ENCODE measurements at regions not wholly inside any gene's neighbourhood (a gene's known extent, or its start where the extent isn't known, plus 50 kb on each side); places are given as distances from the start of the nearest gene placed in this dataset.

DNA sequence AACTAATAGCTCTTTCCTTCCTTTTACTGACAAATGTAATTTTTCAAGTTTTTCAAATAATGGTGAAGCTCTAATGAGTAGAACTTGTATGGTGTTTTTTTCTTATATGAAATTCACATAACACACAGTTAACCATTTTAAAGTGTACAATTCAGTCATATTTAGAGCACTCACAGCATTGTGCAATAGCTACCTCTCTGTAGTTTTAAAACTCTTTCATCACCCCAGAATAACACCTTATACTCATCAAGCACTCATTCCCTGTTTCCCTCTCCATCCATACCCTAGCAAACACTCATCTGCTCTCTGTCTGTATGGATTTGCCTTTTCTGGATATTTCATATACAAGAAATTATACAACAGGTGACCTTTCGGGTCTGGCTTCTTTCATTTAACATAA is 207.9 kb upstream of the SLC38A2 start:
- TF ChIP-seq CEBPB (IDR thresholded peaks at IDR 0.05; ENCODE audit: low read depth, low read length): peak; percentile 70; the same call in 1 of the 2 replicates
- TF ChIP-seq, protein P1, sequence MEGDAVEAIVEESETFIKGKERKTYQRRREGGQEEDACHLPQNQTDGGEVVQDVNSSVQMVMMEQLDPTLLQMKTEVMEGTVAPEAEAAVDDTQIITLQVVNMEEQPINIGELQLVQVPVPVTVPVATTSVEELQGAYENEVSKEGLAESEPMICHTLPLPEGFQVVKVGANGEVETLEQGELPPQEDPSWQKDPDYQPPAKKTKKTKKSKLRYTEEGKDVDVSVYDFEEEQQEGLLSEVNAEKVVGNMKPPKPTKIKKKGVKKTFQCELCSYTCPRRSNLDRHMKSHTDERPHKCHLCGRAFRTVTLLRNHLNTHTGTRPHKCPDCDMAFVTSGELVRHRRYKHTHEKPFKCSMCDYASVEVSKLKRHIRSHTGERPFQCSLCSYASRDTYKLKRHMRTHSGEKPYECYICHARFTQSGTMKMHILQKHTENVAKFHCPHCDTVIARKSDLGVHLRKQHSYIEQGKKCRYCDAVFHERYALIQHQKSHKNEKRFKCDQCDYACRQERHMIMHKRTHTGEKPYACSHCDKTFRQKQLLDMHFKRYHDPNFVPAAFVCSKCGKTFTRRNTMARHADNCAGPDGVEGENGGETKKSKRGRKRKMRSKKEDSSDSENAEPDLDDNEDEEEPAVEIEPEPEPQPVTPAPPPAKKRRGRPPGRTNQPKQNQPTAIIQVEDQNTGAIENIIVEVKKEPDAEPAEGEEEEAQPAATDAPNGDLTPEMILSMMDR (conservative IDR thresholded peaks at IDR 0.05; ENCODE audit: low read depth, low read length): no peak
- no peak for TF ChIP-seq MXI1 (IDR thresholded peaks at IDR 0.05; ENCODE audit: borderline replicate concordance, low read depth, low read length)
- TF ChIP-seq BHLHE40 (IDR thresholded peaks at IDR 0.05; ENCODE audit: low read depth, low read length): no peak
- TF ChIP-seq MAFK (IDR thresholded peaks at IDR 0.05; ENCODE audit: low read depth, low read length): no peak
- TF ChIP-seq POLR2A (IDR thresholded peaks at IDR 0.05; ENCODE audit: low read depth, low read length): no peak
- no peak for TF ChIP-seq RFX5 (IDR thresholded peaks at IDR 0.05; ENCODE audit: low read depth, low read length)
- no peak for TF ChIP-seq NFE2L2 (IDR thresholded peaks at IDR 0.05; ENCODE audit: low read depth, low read length)
- TF ChIP-seq RCOR1 (IDR thresholded peaks at IDR 0.05; ENCODE audit: insufficient replicate concordance, low read length): no peak
- Histone ChIP-seq H3K36me3 (ENCODE audit: control insufficient read depth, insufficient read depth, low read length) (no peaks in the 10 kb centered on the region), H2BK5ac (ENCODE audit: low read depth, low read length, poor library complexity, severe bottlenecking) (no peak overlapping the region), H3K4me2 (ENCODE audit: low read depth, low read length) (no peak overlapping the region), H2BK120ac (ENCODE audit: low read depth, low read length) (no peak overlapping the region), H3K27ac (ENCODE audit: insufficient read depth, low read length) (no peak overlapping the region), H3K23ac (ENCODE audit: low read depth, low read length) (no peak overlapping the region), H4K20me1 (ENCODE audit: insufficient read depth, low read length) (no peaks in the 10 kb centered on the region), H2BK20ac (ENCODE audit: low read depth, low read length) (no peak overlapping the region), H3K4ac (ENCODE audit: low read depth, low read length) (no peak overlapping the region), H3K18ac (ENCODE audit: low read depth, low read length) (no peak overlapping the region), H4K5ac (ENCODE audit: low read depth, low read length) (no peak overlapping the region), H2BK15ac (ENCODE audit: low read depth, low read length) (no peak overlapping the region), H3K56ac (ENCODE audit: extremely low read depth, insufficient read depth, low read length) (no peak overlapping the region), H4K91ac (ENCODE audit: insufficient read depth, low read depth, low read length) (no peak overlapping the region), H2AK5ac (ENCODE audit: low read depth, low read length) (no peak overlapping the region), H3K4me3 (ENCODE audit: insufficient read depth, low read depth, low read length) (no peak overlapping the region), H3K9ac (ENCODE audit: low read depth, low read length) (no peak overlapping the region), H3K14ac (replicated peaks; ENCODE audit: low read depth, low read length) (no peak overlapping the region), H4K8ac (ENCODE audit: low read depth in 2 of 2, low read length in 2 of 2) (no peak overlapping the region), H2AK9ac (replicated peaks; ENCODE audit: low read depth, low read length, poor library complexity) (no peak overlapping the region), H3K9me1 (ENCODE audit: insufficient read depth, low read length) (no peaks in the 10 kb centered on the region), H3K27me3 (ENCODE audit: control insufficient read depth, insufficient read depth, low read length) (no peaks in the 10 kb centered on the region), H3K4me1 (ENCODE audit: control insufficient read depth, insufficient read depth, low read length) (0 out of 2 replicates have a peak, but pooled peaks cover under 1% of the 10 kb centered on the region), H3K79me1 (ENCODE audit: low read depth in 1 of 2, low read length in 2 of 2) (no peaks in the 10 kb centered on the region; a peak in 1 of 4 replicates), H2AFZ (replicated peaks; ENCODE audit: low read length, poor library complexity) (no peak overlapping the region), H3K9me3 (ENCODE audit: control insufficient read depth, insufficient read depth, low read length) (no peaks in the 10 kb centered on the region; the same call in 1 of the 2 replicates)
- dilution Hi-C loops (cut with HindIII; ENCODE audit: low sequenced_read_pairs, unreplicated experiment) (no loop called here), in situ Hi-C loops (cut with MboI; ENCODE audit: low sequenced_read_pairs) (no loop called here), intact Hi-C loops (cut with micrococcal nuclease) (no loop called here)
- DNase-seq (no peak), ATAC-seq (ENCODE audit: low read depth) (no peak)
- BruUV-seq (replicated peaks): no TSS peak
- ChIA-PET POLR2A (ENCODE audit: unreplicated experiment) (no interaction called here), CTCF (no interaction called here)
- WGBS, 2 experiments (ENCODE audit: extremely low coverage in 2 of 2, insufficient read length in 1 of 2): no CpG with 5 or more reads among the region's 1 CpG

Measured in IMR-90 (cell line).